ENCODE measurements at regions not wholly inside any gene's neighbourhood (a gene's known extent, or its start where the extent isn't known, plus 50 kb on each side); places are given as distances from the start of the nearest gene placed in this dataset.

DNA sequence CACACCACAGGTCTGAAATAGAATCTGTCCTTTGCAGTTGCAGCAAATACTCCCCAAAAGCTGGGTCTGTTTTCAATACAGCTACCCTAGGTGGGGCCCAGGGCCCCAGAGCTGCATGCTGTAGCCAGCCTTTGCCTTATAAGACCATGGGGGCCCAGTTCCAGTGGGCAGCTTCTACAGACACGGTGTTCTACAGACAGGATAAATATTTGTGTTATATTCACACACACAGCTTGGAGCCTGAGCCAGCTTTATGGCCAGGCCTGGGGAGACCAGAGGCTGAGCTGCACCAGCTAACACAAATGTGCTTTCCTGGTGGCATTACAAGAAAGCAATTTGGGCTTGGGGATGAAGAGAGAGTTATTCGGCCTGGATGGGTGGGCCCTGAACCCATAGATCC, 151.8 kb upstream of the NCAM1 start:
- no peak for DNase-seq (ENCODE audit: low spot score in 2 of 2, unreplicated experiment in 2 of 2)
- no peak overlapping the region for H3K27ac Mint-ChIP-seq
- no peak overlapping the region for H3K4me3 Mint-ChIP-seq
- no peaks in the 10 kb centered on the region for H3K36me3 Mint-ChIP-seq
- peaks cover under 1% of the 10 kb centered on the region for H3K9me3 Mint-ChIP-seq
- TF ChIP-seq CTCF (IDR thresholded peaks at IDR 0.05; ENCODE audit: unreplicated experiment), result no peak
- H3K27me3 Mint-ChIP-seq (ENCODE audit: low read depth), result peaks cover 2% of the 10 kb centered on the region
- peaks cover 11% of the 10 kb centered on the region for H3K4me1 Mint-ChIP-seq

- no peak overlapping the region for H3K27ac Mint-ChIP-seq
- H3K4me1 Mint-ChIP-seq, result peaks cover 11% of the 10 kb centered on the region
- no peaks in the 10 kb centered on the region for H3K9me3 Mint-ChIP-seq
- no peak for TF ChIP-seq CTCF (IDR thresholded peaks at IDR 0.05; ENCODE audit: unreplicated experiment)
- DNase-seq (ENCODE audit: low spot score in 2 of 2, unreplicated experiment in 2 of 2), result no peak
- H3K36me3 Mint-ChIP-seq, result no peaks in the 10 kb centered on the region
- no peaks in the 10 kb centered on the region for H3K27me3 Mint-ChIP-seq (ENCODE audit: low read depth)
- H3K4me3 Mint-ChIP-seq, result no peak overlapping the region
Observed at GRCh38 chr11:112810951-112811350, 150.3 kb upstream of the NCAM1 start.

DNA sequence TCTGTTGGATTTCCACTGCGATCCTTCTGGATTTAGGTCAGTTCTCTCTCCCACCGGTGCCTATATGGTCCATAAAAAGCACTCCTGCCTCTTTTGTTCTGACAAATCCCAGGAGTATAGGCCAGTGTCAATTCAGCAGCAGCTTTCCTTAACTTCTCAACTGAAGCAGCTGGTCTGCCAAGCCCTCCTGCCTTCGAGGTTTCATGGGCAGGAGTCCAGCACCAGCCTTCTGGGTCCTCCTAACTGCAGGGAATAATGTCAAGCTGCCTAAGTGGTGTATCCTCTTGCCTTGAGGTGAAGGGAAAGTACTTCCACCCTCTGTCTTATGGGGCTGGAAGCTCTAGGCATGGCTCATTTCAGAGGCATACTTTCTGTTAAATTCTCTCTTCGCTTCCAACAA, 149.4 kb upstream of the NCAM1 start:
- H3K27me3 Mint-ChIP-seq (ENCODE audit: low read depth), result no peaks in the 10 kb centered on the region
- no peak overlapping the region for H3K27ac Mint-ChIP-seq
- TF ChIP-seq CTCF (IDR thresholded peaks at IDR 0.05; ENCODE audit: unreplicated experiment), result no peak
- no peak overlapping the region for H3K4me3 Mint-ChIP-seq
- H3K4me1 Mint-ChIP-seq, result peaks cover 7% of the 10 kb centered on the region
- H3K36me3 Mint-ChIP-seq, result no peaks in the 10 kb centered on the region
- H3K9me3 Mint-ChIP-seq, result no peaks in the 10 kb centered on the region
- DNase-seq (ENCODE audit: low spot score in 2 of 2, unreplicated experiment in 2 of 2), result no peak

DNA sequence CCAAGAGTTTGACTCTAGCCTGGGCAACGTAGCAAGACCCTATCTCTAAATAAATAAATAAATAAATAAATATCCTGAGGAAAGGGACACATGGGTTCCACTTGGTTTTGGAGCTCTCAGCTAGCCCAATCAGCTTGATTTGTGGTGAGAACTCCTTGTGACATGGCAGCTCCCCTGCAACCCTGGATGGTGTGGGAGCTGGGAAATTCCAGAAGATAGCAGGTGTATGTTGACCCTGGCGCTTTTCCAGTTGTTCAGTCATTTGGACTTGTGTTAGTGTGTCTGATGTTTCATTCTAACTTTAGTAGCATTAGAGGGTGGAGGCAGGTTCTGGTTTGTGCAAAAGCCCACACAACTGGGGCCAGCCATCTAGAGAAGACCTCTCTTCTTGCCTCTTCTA, 148.5 kb upstream of the NCAM1 start:
- H3K27ac Mint-ChIP-seq, result no peak overlapping the region
- no peak overlapping the region for H3K4me3 Mint-ChIP-seq
- DNase-seq (ENCODE audit: low spot score in 2 of 2, unreplicated experiment in 2 of 2), result no peak
- no peaks in the 10 kb centered on the region for H3K9me3 Mint-ChIP-seq
- H3K27me3 Mint-ChIP-seq (ENCODE audit: low read depth), result no peaks in the 10 kb centered on the region
- H3K36me3 Mint-ChIP-seq, result no peaks in the 10 kb centered on the region
- TF ChIP-seq CTCF (IDR thresholded peaks at IDR 0.05; ENCODE audit: unreplicated experiment), result no peak
- H3K4me1 Mint-ChIP-seq, result no peaks in the 10 kb centered on the region

DNA sequence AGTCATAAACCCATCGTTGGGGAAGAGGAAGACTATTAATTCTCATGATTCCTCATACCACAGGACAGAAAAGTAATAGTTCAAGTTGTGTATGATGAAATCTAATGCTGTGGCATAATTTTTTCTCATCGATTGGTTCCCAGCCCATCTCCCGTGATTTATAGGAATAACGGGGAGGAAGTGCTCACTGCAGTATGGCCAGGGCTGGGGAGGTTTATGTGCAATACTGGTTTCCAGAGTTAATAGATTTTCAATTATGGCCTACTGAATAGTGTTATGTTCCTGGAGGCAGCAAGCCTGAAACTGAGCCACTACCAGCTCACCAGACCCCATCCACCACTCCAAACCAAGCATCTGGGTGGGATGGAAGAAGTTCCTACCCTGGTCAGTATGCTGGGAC, 147.1 kb upstream of the NCAM1 start:
- DNase-seq (ENCODE audit: low spot score in 2 of 2, unreplicated experiment in 2 of 2), result no peak
- Mint-ChIP-seq H3K9me3 (no peaks in the 10 kb centered on the region), H3K36me3 (no peaks in the 10 kb centered on the region), H3K4me1 (no peaks in the 10 kb centered on the region), H3K27me3 (ENCODE audit: low read depth) (no peaks in the 10 kb centered on the region), H3K4me3 (no peak overlapping the region), H3K27ac (no peak overlapping the region)
- no peak for TF ChIP-seq CTCF (IDR thresholded peaks at IDR 0.05; ENCODE audit: unreplicated experiment)

DNA sequence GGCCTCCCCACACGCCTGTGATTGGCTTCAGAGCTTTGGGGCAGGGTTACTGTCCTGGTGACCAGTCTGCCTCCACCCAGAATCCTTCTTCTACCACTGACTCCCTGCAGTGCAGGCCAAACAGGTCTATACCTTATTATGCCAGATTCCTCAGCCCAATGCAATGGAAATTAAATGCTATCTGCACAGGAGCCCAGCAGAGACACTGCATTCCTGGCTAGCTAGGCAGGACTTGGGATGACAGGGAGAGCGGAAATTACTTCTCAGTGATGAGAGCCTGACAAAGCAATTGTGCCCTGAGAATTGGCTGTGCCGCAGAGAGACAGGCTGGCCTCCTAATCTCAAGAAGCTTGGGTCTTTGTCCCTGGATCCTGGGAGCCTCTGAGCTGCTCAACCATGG, 143.8 kb upstream of the NCAM1 start:
- no peaks in the 10 kb centered on the region for H3K4me1 Mint-ChIP-seq
- no peak for TF ChIP-seq CTCF (IDR thresholded peaks at IDR 0.05; ENCODE audit: unreplicated experiment)
- H3K27me3 Mint-ChIP-seq (ENCODE audit: low read depth), result no peaks in the 10 kb centered on the region
- no peak for DNase-seq (ENCODE audit: low spot score in 2 of 2, unreplicated experiment in 2 of 2)
- no peak overlapping the region for H3K27ac Mint-ChIP-seq
- peaks cover 7% of the 10 kb centered on the region for H3K9me3 Mint-ChIP-seq
- no peak overlapping the region for H3K4me3 Mint-ChIP-seq
- H3K36me3 Mint-ChIP-seq, result no peaks in the 10 kb centered on the region

All from mesothelial cell of epicardium (in vitro differentiated cells).